ENCODE measurements at regions not wholly inside any gene's neighbourhood (a gene's known extent, or its start where the extent isn't known, plus 50 kb on each side); places are given as distances from the start of the nearest gene placed in this dataset.

DNA sequence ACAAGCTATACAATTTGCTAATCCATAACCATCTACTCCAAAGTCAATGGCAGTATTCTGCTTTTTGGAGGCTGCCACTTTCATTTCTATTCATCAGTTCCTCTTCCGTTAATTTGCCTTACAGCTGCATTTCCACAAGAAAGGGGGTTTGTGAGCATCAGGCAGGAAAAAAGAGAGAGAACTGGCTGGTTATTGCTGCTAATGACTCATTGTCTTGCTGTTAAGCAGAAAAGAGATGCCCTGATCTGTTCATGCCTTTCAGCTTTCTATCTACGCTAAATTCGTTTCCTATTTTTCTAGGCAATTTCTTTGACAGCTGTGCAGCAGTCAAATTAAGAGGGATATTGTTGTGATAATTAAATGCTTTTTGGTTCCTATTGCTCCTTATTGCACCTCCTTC lies 65.9 kb upstream of the GNAQ start (continued):
- TF ChIP-seq, protein P1, sequence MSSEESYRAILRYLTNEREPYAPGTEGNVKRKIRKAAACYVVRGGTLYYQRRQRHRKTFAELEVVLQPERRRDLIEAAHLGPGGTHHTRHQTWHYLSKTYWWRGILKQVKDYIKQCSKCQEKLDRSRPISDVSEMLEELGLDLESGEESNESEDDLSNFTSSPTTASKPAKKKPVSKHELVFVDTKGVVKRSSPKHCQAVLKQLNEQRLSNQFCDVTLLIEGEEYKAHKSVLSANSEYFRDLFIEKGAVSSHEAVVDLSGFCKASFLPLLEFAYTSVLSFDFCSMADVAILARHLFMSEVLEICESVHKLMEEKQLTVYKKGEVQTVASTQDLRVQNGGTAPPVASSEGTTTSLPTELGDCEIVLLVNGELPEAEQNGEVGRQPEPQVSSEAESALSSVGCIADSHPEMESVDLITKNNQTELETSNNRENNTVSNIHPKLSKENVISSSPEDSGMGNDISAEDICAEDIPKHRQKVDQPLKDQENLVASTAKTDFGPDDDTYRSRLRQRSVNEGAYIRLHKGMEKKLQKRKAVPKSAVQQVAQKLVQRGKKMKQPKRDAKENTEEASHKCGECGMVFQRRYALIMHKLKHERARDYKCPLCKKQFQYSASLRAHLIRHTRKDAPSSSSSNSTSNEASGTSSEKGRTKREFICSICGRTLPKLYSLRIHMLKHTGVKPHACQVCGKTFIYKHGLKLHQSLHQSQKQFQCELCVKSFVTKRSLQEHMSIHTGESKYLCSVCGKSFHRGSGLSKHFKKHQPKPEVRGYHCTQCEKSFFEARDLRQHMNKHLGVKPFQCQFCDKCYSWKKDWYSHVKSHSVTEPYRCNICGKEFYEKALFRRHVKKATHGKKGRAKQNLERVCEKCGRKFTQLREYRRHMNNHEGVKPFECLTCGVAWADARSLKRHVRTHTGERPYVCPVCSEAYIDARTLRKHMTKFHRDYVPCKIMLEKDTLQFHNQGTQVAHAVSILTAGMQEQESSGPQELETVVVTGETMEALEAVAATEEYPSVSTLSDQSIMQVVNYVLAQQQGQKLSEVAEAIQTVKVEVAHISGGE (tag by site-specific recombination; conservative IDR thresholded peaks at IDR 0.05; ENCODE audit: low read depth): no peak
- TF ChIP-seq, protein P2, sequence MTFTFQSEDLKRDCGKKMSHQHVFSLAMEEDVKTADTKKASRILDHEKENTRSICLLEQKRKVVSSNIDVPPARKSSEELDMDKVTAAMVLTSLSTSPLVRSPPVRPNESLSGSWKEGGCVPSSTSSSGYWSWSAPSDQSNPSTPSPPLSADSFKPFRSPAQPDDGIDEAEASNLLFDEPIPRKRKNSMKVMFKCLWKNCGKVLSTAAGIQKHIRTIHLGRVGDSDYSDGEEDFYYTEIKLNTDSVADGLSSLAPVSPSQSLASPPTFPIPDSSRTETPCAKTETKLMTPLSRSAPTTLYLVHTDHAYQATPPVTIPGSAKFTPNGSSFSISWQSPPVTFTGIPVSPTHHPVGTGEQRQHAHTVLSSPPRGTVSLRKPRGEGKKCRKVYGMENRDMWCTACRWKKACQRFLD (tag by site-specific recombination; IDR thresholded peaks at IDR 0.05): no peak
- no peak for TF ChIP-seq ZFHX2 (tag by site-specific recombination; conservative IDR thresholded peaks at IDR 0.05)
- TF ChIP-seq, protein P3, sequence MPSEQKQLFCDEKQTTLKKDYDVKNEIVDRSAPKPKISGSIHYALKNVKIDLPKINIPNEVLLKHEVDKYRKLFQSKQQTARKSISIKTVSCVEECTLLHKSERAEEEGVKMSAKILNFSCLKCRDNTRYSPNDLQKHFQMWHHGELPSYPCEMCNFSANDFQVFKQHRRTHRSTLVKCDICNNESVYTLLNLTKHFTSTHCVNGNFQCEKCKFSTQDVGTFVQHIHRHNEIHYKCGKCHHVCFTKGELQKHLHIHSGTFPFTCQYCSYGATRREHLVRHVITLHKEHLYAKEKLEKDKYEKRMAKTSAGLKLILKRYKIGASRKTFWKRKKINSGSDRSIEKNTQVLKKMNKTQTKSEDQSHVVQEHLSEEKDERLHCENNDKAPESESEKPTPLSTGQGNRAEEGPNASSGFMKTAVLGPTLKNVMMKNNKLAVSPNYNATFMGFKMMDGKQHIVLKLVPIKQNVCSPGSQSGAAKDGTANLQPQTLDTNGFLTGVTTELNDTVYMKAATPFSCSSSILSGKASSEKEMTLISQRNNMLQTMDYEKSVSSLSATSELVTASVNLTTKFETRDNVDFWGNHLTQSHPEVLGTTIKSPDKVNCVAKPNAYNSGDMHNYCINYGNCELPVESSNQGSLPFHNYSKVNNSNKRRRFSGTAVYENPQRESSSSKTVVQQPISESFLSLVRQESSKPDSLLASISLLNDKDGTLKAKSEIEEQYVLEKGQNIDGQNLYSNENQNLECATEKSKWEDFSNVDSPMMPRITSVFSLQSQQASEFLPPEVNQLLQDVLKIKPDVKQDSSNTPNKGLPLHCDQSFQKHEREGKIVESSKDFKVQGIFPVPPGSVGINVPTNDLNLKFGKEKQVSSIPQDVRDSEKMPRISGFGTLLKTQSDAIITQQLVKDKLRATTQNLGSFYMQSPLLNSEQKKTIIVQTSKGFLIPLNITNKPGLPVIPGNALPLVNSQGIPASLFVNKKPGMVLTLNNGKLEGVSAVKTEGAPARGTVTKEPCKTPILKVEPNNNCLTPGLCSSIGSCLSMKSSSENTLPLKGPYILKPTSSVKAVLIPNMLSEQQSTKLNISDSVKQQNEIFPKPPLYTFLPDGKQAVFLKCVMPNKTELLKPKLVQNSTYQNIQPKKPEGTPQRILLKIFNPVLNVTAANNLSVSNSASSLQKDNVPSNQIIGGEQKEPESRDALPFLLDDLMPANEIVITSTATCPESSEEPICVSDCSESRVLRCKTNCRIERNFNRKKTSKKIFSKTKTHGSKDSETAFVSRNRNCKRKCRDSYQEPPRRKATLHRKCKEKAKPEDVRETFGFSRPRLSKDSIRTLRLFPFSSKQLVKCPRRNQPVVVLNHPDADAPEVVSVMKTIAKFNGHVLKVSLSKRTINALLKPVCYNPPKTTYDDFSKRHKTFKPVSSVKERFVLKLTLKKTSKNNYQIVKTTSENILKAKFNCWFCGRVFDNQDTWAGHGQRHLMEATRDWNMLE (tag by site-specific recombination; conservative IDR thresholded peaks at IDR 0.05; ENCODE audit: low read depth): no peak

DNA sequence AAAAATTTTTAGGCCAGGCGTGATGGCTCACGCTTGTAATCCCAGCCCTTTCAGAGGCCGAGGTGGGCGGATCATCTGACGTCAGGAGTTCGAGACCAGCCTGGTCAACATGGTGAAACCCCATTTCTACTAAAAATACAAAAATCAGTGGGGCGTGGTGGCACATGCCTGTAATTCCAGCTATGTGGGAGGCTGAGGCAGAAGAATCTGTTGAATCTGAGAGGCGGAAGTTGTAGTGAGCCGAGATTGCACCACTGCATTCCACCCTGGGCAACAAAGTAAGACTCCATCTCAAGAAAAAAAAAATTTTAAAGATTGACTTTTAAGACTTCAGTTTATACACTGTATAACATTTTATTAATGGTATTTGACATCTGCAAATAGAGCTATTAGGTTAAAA lies 60.1 kb upstream of the GNAQ start:
- ChIA-PET POLR2A (interaction anchor here (0.6 kb wide), 1 partner anchor 62 kb away, joined by 3 read pairs; no protein-coding TSS in a partner anchor), CTCF (interaction anchor here (0.8 kb wide), 1 partner anchor 56 kb away, joined by 5 read pairs; no protein-coding TSS in a partner anchor)
- Histone ChIP-seq H3K4me1 (ENCODE audit: control insufficient read depth, insufficient read depth, low read length) (no peaks in the 10 kb centered on the region), H3K9me3 (ENCODE audit: control insufficient read depth, insufficient read depth, low read depth, low read length) (no peaks in the 10 kb centered on the region), H3K36me3 (ENCODE audit: control insufficient read depth in 2 of 2, insufficient read depth in 1 of 2, low read length in 2 of 2) (no peaks in the 10 kb centered on the region), H3K4me3 (ENCODE audit: low read depth, low read length) (no peak overlapping the region), H3K27ac (ENCODE audit: extremely low read depth, low read depth, low read length) (no peak overlapping the region)
- TF ChIP-seq ZBTB21 (tag by site-specific recombination; IDR thresholded peaks at IDR 0.05): no peak
- TF ChIP-seq ZNF610 (tag by site-specific recombination; IDR thresholded peaks at IDR 0.05; ENCODE audit: borderline replicate concordance): no peak

DNA sequence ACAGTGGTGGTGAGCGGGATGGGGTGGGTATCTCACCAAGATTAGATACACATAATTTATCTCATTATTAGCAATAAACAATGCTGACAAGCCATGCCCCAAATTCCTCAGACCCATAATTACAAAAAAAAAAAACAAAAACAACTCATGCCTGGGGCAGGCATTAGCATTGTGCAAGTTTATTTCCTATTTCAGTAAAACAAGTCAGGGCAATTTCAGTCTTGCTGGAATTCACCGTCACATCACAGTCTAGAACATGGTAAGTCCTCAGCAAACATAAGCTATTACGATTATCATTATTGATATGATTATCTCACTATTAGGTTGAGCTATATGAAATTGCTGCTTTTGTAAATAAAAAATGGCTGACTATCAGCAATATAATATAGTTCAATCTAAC lies 57.5 kb upstream of the GNAQ start:
- H3K4me1 ChIP-seq (ENCODE audit: control insufficient read depth, insufficient read depth, low read length): no peaks in the 10 kb centered on the region
- ChIA-PET CTCF (no interaction called here), POLR2A (no interaction called here)
- no peaks in the 10 kb centered on the region for H3K9me3 ChIP-seq (ENCODE audit: control insufficient read depth, insufficient read depth, low read depth, low read length)
- H3K27ac ChIP-seq (ENCODE audit: extremely low read depth, low read depth, low read length): no peak overlapping the region
- no peaks in the 10 kb centered on the region for H3K36me3 ChIP-seq (ENCODE audit: control insufficient read depth in 2 of 2, insufficient read depth in 1 of 2, low read length in 2 of 2)
- no peak overlapping the region for H3K4me3 ChIP-seq (ENCODE audit: low read depth, low read length)
- no peak for TF ChIP-seq ZNF600 (tag by site-specific recombination; IDR thresholded peaks at IDR 0.05)
- no peak for TF ChIP-seq ZFP37 (tag by site-specific recombination; IDR thresholded peaks at IDR 0.05)
- TF ChIP-seq KLF7 (tag by site-specific recombination; IDR thresholded peaks at IDR 0.05; ENCODE audit: borderline replicate concordance): no peak
- TF ChIP-seq, protein P4, sequence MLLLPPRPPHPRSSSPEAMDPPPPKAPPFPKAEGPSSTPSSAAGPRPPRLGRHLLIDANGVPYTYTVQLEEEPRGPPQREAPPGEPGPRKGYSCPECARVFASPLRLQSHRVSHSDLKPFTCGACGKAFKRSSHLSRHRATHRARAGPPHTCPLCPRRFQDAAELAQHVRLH (tag by site-specific recombination; IDR thresholded peaks at IDR 0.05): no peak
- TF ChIP-seq SCRT2 (tag by site-specific recombination; IDR thresholded peaks at IDR 0.05): no peak
- TF ChIP-seq, protein P5, sequence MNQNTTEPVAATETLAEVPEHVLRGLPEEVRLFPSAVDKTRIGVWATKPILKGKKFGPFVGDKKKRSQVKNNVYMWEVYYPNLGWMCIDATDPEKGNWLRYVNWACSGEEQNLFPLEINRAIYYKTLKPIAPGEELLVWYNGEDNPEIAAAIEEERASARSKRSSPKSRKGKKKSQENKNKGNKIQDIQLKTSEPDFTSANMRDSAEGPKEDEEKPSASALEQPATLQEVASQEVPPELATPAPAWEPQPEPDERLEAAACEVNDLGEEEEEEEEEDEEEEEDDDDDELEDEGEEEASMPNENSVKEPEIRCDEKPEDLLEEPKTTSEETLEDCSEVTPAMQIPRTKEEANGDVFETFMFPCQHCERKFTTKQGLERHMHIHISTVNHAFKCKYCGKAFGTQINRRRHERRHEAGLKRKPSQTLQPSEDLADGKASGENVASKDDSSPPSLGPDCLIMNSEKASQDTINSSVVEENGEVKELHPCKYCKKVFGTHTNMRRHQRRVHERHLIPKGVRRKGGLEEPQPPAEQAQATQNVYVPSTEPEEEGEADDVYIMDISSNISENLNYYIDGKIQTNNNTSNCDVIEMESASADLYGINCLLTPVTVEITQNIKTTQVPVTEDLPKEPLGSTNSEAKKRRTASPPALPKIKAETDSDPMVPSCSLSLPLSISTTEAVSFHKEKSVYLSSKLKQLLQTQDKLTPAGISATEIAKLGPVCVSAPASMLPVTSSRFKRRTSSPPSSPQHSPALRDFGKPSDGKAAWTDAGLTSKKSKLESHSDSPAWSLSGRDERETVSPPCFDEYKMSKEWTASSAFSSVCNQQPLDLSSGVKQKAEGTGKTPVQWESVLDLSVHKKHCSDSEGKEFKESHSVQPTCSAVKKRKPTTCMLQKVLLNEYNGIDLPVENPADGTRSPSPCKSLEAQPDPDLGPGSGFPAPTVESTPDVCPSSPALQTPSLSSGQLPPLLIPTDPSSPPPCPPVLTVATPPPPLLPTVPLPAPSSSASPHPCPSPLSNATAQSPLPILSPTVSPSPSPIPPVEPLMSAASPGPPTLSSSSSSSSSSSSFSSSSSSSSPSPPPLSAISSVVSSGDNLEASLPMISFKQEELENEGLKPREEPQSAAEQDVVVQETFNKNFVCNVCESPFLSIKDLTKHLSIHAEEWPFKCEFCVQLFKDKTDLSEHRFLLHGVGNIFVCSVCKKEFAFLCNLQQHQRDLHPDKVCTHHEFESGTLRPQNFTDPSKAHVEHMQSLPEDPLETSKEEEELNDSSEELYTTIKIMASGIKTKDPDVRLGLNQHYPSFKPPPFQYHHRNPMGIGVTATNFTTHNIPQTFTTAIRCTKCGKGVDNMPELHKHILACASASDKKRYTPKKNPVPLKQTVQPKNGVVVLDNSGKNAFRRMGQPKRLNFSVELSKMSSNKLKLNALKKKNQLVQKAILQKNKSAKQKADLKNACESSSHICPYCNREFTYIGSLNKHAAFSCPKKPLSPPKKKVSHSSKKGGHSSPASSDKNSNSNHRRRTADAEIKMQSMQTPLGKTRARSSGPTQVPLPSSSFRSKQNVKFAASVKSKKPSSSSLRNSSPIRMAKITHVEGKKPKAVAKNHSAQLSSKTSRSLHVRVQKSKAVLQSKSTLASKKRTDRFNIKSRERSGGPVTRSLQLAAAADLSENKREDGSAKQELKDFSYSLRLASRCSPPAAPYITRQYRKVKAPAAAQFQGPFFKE (tag by site-specific recombination; IDR thresholded peaks at IDR 0.05; ENCODE audit: borderline replicate concordance): no peak
- TF ChIP-seq ZNF274 (IDR thresholded peaks at IDR 0.05; ENCODE audit: low read length): no peak
- no peak for TF ChIP-seq ZNF274 (tag by site-specific recombination; IDR thresholded peaks at IDR 0.05; ENCODE audit: borderline replicate concordance)
- no peak for TF ChIP-seq TRIM28 (IDR thresholded peaks at IDR 0.05; ENCODE audit: borderline replicate concordance, low read length)
- no peak for TF ChIP-seq ZNF514 (tag by site-specific recombination; IDR thresholded peaks at IDR 0.05)
- TF ChIP-seq ZNF157 (tag by site-specific recombination; IDR thresholded peaks at IDR 0.05): no peak
